NCI-H460 (cell line): ENCODE measurements at regions not wholly inside any gene's neighbourhood (a gene's known extent, or its start where the extent isn't known, plus 50 kb on each side); places are given as distances from the start of the nearest gene placed in this dataset.
"Not testable (repeated sequence)": the region's sequence is repeated elsewhere in the genome, so short reads cannot be mapped to it uniquely, and the experiment has no call there.

Experiments used
- DNase-seq: peaks from one replicate; pipeline ENCODE4 v3.0.0-alpha.2; 2016; ENCODE audit warnings: low read depth; ENCODE audit errors: extremely low read depth

DNA sequence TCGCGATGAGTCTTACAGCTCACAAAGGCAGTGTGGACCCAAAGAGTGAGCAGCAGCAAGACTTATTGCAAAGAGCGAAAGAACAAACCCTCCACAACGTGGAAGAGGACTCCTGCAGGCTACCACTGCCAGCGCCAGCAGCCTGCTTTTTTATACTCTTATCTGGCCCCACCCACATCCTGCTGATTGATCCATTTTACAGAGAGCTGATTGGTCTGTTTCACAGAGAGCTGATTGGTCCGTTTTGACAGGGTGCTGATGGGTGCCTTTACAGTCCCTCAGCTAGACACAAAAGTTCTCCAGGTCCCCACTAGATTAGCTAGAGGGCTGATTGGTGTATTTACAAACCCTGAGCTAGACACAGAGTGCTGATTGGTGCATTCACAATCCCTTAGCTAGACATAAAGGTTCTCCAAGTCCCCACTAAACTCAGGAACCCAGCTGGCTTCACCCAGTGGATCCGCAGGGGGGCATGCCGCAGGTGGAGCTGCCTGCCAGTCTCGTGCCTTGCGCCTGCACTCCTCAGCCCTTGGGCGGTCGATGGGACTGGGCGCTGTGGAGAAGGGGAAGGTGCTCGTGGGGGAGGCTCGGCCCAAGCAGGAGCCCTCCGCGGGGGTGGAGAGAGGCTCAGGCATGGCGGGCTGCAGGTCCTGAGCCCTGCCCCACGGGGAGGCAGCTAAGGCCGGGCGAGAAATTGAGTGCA is 75.7 kb downstream of the QDPR start:
- not testable (repeated sequence) for DNase-seq

DNA sequence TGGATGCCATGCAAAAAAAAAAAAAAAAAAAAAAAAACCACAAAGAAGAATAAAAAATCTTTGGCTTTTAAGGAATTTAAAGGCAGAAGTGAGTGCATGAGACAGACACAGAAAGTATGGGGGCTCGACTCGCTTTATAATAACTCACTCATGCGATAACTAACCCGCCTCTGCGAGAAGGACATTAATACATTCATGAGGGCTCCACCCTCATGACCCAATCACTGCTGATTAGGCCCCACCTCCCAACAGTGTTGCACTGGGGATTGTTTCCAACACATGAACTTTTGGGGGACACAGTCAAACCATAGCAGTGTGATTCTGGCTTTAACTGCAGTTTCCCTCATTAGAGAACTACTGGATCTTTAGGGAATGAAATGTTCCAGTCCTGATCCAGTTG is 78.1 kb downstream of the QDPR start:
- DNase-seq, result no peak

- DNase-seq, result no peak
These were observed 83.9 kb downstream of the QDPR start for GRCh38 chr4:17427991-17428390.

DNA sequence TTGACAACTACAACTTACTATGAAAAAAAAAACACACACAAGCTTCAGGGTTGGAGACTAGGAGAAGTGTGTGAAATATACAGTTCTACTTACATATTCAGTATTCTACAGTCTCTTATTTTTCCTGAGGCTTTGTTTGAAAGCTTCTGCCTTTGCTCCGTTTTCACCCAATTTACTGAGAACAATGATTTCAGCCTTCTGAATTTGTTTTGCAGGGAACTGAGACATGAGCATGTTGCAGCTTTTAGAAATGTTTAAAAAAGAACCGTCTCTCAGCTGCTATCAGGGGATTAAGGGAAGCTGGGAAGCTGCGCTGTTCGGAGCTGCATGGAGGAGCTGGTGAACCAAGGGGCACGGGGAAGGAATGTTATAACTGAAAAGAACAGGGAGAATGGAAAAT is 85.7 kb downstream of the QDPR start:
- no peak for DNase-seq

- DNase-seq, result no peak
These were observed 93.9 kb downstream of the QDPR start for GRCh38 chr4:17418010-17418409.

- DNase-seq, result no peak
These were observed 97.5 kb downstream of the QDPR start for GRCh38 chr4:17414392-17414791.

DNA sequence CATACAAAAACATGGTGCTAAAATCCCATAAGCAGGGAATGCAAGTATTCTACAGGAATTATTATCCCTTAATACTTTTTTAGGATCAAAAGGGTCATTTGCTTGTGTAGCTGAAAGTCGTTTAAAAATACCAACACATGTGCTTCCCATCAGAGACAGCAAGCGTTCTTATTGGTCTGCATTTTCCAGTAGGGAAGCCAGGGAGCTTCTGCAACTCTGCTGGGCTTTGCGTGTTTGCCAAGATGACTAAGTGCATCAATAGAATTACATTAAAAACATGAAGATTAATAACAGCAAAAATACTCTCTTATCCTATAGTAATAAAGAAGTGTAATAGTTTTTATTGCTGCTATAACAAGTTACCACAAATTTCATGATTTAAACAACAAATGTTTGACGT is 111.2 kb downstream of the QDPR start:
- no peak for DNase-seq

- no peak for DNase-seq
These were observed 113.1 kb downstream of the QDPR start for GRCh38 chr4:17398805-17399204.

GRCh38 chr4:17398035-17398434 is 113.9 kb downstream of the QDPR start:
- no peak for DNase-seq

GRCh38 chr4:17397611-17398010 is 114.3 kb downstream of the QDPR start:
- DNase-seq, result no peak

GRCh38 chr4:17385403-17385802 is 126.5 kb downstream of the QDPR start:
- DNase-seq, result no peak

- no peak for DNase-seq
These were observed 131.5 kb downstream of the QDPR start for GRCh38 chr4:17380347-17380746.

GRCh38 chr4:17376205-17376604 is 135.7 kb downstream of the QDPR start:
- DNase-seq, result no peak

DNA sequence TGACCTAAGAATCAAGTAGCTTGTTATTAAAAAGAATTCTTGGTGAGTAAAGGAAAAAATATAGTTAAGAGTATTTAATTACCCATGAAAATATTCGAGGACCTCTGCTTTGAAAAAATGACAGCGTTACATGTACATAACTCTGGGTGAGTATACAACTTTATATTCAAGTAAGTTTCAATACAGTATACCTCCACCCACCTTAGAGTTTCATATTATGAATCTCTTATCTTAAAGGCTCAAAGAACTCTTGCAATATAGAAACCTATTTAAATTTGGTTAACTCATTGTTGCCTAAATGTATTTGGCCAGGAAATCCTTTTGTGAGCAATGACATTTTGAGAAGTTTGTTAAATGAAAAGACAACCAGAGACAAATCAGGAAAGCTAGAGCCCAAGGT is 138.2 kb downstream of the QDPR start:
- DNase-seq, result no peak

GRCh38 chr4:17370818-17371217 is 141.1 kb downstream of the QDPR start:
- DNase-seq, result no peak

GRCh38 chr4:17368408-17368807 is 143.5 kb downstream of the QDPR start:
- no peak for DNase-seq

GRCh38 chr4:17367201-17367600 is 144.7 kb downstream of the QDPR start:
- no peak for DNase-seq

DNA sequence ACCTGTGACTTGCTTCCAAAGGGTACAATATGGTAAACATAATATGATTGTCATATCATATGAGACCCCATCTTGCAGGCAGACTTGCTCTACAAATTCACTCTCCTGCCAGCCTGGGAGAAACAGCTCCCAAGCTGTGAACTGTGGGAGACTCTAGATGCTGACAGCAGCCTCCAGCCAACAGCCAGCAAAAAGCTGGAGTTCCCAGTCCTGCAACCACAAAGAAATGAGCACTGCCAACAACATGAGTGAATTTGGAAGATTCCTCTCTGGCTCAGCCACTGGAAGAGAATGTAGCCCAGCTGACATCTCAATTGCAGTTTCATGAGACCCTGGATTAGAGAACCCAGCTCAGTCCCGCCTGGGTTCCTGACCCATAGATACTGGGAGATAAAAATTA is 145.4 kb downstream of the QDPR start:
- no peak for DNase-seq

- no peak for DNase-seq
These were observed 149.5 kb downstream of the QDPR start for GRCh38 chr4:17362430-17362829.

DNA sequence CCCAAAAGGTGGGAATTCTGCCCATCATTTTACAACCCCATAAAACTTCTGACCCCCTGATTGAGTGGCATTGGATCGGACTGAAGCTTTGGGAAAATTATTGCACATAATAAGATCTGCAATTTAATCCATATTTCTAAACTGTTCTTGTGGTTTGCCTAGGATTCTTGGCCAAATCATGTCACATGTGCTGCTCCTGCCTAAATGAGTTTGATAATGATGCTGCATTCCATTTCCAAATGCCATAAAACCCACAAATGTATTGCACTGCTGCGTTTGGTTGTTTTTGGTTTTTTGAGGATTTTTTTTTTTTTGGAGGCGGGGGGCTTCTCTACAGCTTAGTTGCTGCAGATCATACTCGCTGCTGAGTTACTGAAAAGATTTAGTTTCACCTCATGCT is 153.6 kb downstream of the QDPR start:
- no peak for DNase-seq

GRCh38 chr4:17356926-17357325 is 155.0 kb downstream of the QDPR start:
- no peak for DNase-seq

DNA sequence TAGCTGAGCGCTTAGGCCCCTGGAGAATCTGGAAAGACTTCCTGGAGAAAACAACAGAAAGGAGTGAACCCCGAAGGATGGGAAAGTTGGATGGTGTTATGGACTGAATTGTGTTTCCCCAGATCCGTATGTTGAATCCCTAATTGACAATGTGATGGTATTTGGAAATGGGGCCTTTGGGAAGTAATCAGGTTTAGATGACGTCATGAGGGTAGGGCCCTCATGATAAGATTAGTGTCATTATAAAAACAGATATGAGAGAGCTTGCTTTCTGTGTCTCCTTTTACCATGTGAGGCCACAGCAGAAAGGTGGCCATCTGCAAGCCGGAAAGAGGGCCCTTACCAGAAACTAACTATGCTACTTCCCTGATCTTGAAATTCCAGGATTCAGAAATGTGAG is 159.5 kb downstream of the QDPR start:
- DNase-seq, result no peak

DNA sequence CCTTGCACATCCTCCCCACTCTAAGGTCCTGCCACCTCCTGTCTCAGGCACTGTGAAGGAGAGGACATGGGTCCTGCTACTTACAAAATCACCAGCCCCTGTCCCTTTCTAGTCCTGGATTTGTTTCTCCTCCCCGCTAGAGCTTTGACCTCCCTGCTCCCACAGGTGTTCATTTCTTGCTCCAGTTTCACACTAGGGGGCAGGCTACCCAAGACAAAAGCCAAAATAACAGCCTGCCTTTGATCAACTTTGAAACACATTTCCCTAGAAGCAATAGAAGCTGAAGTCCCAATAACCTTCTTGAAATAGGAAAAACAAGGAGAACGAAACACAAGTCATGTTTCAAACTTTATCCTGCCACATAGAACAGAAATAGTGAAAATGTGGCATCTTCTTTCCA is 164.4 kb downstream of the QDPR start:
- peak; percentile 5 for DNase-seq
